ENCODE measurements at regions not wholly inside any gene's neighbourhood (a gene's known extent, or its start where the extent isn't known, plus 50 kb on each side); places are given as distances from the start of the nearest gene placed in this dataset.

- no peak for DNase-seq
Observed at GRCh38 chr18:60445341-60445740, 72.8 kb upstream of the MC4R start.

- no peak for DNase-seq
Observed at GRCh38 chr18:60446821-60447220, 74.2 kb upstream of the MC4R start.

GRCh38 chr18:60448487-60449267 is 76.1 kb upstream of the MC4R start:
- DNase-seq, result no peak

- no peak for DNase-seq
Observed at GRCh38 chr18:60452421-60452820, 79.8 kb upstream of the MC4R start.

- DNase-seq, result no peak
Observed at GRCh38 chr18:60466677-60467076, 94.1 kb upstream of the MC4R start.

- no peak for DNase-seq
Observed at GRCh38 chr18:60469387-60470100, 97.0 kb upstream of the MC4R start.

- DNase-seq, result no peak
Observed at GRCh38 chr18:60471652-60472051, 99.1 kb upstream of the MC4R start.

GRCh38 chr18:60485201-60485600 is 112.6 kb upstream of the MC4R start:
- no peak for DNase-seq

GRCh38 chr18:60493066-60493465 is 120.5 kb upstream of the MC4R start:
- DNase-seq, result no peak

GRCh38 chr18:60499675-60500074 is 127.1 kb upstream of the MC4R start:
- DNase-seq, result no peak

GRCh38 chr18:60500960-60501359 is 128.4 kb upstream of the MC4R start:
- no peak for DNase-seq

GRCh38 chr18:60502591-60502990 is 130.0 kb upstream of the MC4R start:
- DNase-seq, result no peak

GRCh38 chr18:60503199-60503598 is 130.6 kb upstream of the MC4R start:
- no peak for DNase-seq

GRCh38 chr18:60506190-60506589 is 133.6 kb upstream of the MC4R start:
- no peak for DNase-seq

GRCh38 chr18:60506682-60507081 is 134.1 kb upstream of the MC4R start:
- no peak for DNase-seq

GRCh38 chr18:60508108-60508507 is 135.5 kb upstream of the MC4R start:
- no peak for DNase-seq

- no peak for DNase-seq
Observed at GRCh38 chr18:60534538-60534937, 162.0 kb upstream of the MC4R start.

GRCh38 chr18:60537074-60537473 is 164.5 kb upstream of the MC4R start:
- DNase-seq, result no peak

- DNase-seq, result no peak
Observed at GRCh38 chr18:60538891-60539290, 166.3 kb upstream of the MC4R start.

- no peak for DNase-seq
Observed at GRCh38 chr18:60541661-60542060, 169.1 kb upstream of the MC4R start.

GRCh38 chr18:60543646-60544045 is 171.1 kb upstream of the MC4R start:
- DNase-seq, result no peak

- DNase-seq, result peak; percentile 78
Observed at GRCh38 chr18:60549338-60549960, 176.9 kb upstream of the MC4R start.

GRCh38 chr18:60552948-60553347 is 180.4 kb upstream of the MC4R start:
- no peak for DNase-seq

- no peak for DNase-seq
Observed at GRCh38 chr18:60554967-60555366, 182.4 kb upstream of the MC4R start.

Measured in dermis blood vessel endothelial cell (primary cell).